K562 (cell line): ENCODE measurements at regions not wholly inside any gene's neighbourhood (a gene's known extent, or its start where the extent isn't known, plus 50 kb on each side); places are given as distances from the start of the nearest gene placed in this dataset.

Experiments
- CEBPB ChIP-seq: fragments of 450-650 bp; IDR thresholded peaks from 2 replicates; pipeline ENCODE4 v1.6.1; 2016; ENCODE audit warnings: missing genetic modification characterization, missing compliant biosample characterization
- JUND ChIP-seq, 2 experiments: IDR thresholded peaks; 2 replicates in 1 of 2; 3 replicates in 1 of 2; pipeline ENCODE4 v1.6.1; 2011; ENCODE audit warnings: borderline replicate concordance in 2 of 2, low read depth in 2 of 2, low read length in 2 of 2, improper control_type of control experiment in 1 of 2, missing biosample characterization in 1 of 2, missing genetic modification characterization in 1 of 2, missing genetic modification reagents in 1 of 2
- KAT7 ChIP-seq: sonication (generic); formaldehyde crosslinking; IDR thresholded peaks from 2 replicates; pipeline ENCODE4 v1.8.0; 2022; ENCODE audit warnings: missing genetic modification reagents, mild to moderate bottlenecking, borderline replicate concordance
- PKNOX1 ChIP-seq: fragments of 450-650 bp; IDR thresholded peaks from 2 replicates; pipeline ENCODE4 v1.6.1; 2016
- SFPQ ChIP-seq: fragments of 200-400 bp; formaldehyde crosslinking; IDR thresholded peaks from 2 replicates; pipeline ENCODE4 v1.6.1; 2017; ENCODE audit warnings: mild to moderate bottlenecking, low read depth, low read length, moderate library complexity
- ZNF124 ChIP-seq: sonication (generic); formaldehyde crosslinking; IDR thresholded peaks from 2 replicates; pipeline ENCODE4 v1.8.1; 2022; ENCODE audit warnings: missing genetic modification reagents

- TF ChIP-seq SFPQ (no peak), CEBPB (tag) (no peak), KAT7 (CRISPR knock-in tag) (no peak), ZNF124 (CRISPR knock-in tag) (no peak), PKNOX1 (no peak), JUND (IDR thresholded peaks at IDR 0.05; ENCODE audit: borderline replicate concordance, low read depth, low read length) (no peak), JUND (tag; IDR thresholded peaks at IDR 0.05; ENCODE audit: borderline replicate concordance, low read depth, low read length) (no peak)
Measured at GRCh38 chr1:5480906-5481305, 511.3 kb downstream of the NPHP4 start.
